ENCODE measurements at regions not wholly inside any gene's neighbourhood (a gene's known extent, or its start where the extent isn't known, plus 50 kb on each side); places are given as distances from the start of the nearest gene placed in this dataset.

DNA sequence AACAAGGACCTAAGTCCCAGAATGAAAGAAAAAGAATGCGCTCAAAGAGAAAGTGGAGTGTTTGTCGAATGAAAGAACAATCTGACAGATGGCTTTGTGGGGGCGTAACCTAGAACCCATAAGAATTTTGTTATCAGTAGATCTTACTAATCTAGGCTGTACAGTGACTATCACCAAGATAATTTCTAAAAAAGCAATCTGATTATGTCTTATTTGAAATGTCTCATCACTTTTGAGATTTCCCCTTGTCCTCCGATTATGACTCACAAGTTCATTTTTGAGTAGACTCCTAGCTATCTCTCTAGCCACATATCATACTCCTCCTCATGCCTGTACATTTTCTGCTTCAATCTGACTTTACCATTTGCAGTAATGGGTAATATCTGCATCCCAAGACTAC is 135.6 kb upstream of the SMARCA2 start:
- no peaks in the 10 kb centered on the region for H3K4me1 ChIP-seq
- H3K27me3 ChIP-seq: no peaks in the 10 kb centered on the region
- no peak overlapping the region for H3K27ac ChIP-seq
- WGBS, 2 donors (ENCODE audit: low coverage in 1 of 2): 73 to 82% methylated on average over 4 of the region's 4 CpGs
- no peaks in the 10 kb centered on the region for H3K36me3 ChIP-seq
- H3K9me3 ChIP-seq: no peaks in the 10 kb centered on the region
- in situ Hi-C loops (cut with MboI; ENCODE audit: low pct_ligation_motif_present in 1 of 4, low pct_unique_long_range_greater_than_20kb in 1 of 4, low sequenced_read_pairs in 3 of 4): no loop called here
- DNase-seq: no peak
- no peak for TF ChIP-seq EP300 (IDR thresholded peaks at IDR 0.05; ENCODE audit: low read depth)
- TF ChIP-seq POLR2AphosphoS5 (IDR thresholded peaks at IDR 0.05): no peak
- TF ChIP-seq CTCF (IDR thresholded peaks at IDR 0.05): no peak
- TF ChIP-seq POLR2A (IDR thresholded peaks at IDR 0.05): no peak
- intact Hi-C loops (cut with DNase I; ENCODE audit: low total_unique reads): no loop called here
- H3K4me3 ChIP-seq: no peak overlapping the region

GRCh38 chr9:1880038-1880565 is 135.0 kb upstream of the SMARCA2 start:
- Histone ChIP-seq H3K4me3 (no peak overlapping the region), H3K27ac (no peak overlapping the region), H3K36me3 (no peaks in the 10 kb centered on the region), H3K27me3 (no peaks in the 10 kb centered on the region), H3K4me1 (no peaks in the 10 kb centered on the region), H3K9me3 (no peaks in the 10 kb centered on the region)
- in situ Hi-C loops (cut with MboI; ENCODE audit: low pct_ligation_motif_present in 1 of 4, low pct_unique_long_range_greater_than_20kb in 1 of 4, low sequenced_read_pairs in 3 of 4) (no loop called here), intact Hi-C loops (cut with DNase I; ENCODE audit: low total_unique reads) (no loop called here)
- no peak for TF ChIP-seq CTCF (IDR thresholded peaks at IDR 0.05)
- no peak for TF ChIP-seq POLR2AphosphoS5 (IDR thresholded peaks at IDR 0.05)
- TF ChIP-seq POLR2A (IDR thresholded peaks at IDR 0.05): no peak
- no peak for TF ChIP-seq EP300 (IDR thresholded peaks at IDR 0.05; ENCODE audit: low read depth)
- WGBS, 2 donors (ENCODE audit: low coverage in 1 of 2): 65 to 75% methylated on average over 2 to 4 of the region's 4 CpGs
- no peak for DNase-seq

DNA sequence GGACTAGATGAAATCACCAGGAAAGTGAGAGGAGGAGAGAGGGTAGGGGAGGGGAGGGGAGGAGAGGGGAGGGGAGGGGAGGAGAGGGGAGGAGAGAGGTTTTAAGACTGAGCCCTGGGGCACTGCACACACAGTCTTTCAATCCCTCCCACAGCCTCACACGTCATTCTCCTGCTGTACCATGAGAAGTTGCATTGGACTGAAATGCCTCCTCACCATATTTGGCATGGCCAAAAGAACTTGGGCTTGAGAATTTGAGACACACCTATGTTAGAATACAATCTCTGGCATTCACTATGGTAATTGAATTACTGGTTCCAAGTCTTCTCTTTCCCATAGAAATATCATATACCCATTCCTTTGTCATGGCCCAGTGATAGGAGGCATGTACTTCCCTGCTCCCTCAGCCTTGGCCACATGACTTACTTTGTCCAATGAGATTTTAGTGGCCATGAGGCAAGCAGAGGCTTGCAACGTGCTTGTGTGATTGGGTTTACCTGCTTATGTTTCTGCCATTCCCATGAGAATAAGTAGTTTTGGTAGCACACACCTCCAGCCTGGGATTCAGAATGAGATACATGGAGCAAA is 133.3 kb upstream of the SMARCA2 start:
- Histone ChIP-seq H3K9me3 (no peaks in the 10 kb centered on the region), H3K36me3 (no peaks in the 10 kb centered on the region), H3K27ac (no peak overlapping the region), H3K4me3 (no peak overlapping the region), H3K4me1 (no peaks in the 10 kb centered on the region), H3K27me3 (no peaks in the 10 kb centered on the region)
- intact Hi-C loops (cut with DNase I; ENCODE audit: low total_unique reads) (no loop called here), in situ Hi-C loops (cut with MboI; ENCODE audit: low pct_ligation_motif_present in 1 of 4, low pct_unique_long_range_greater_than_20kb in 1 of 4, low sequenced_read_pairs in 3 of 4) (no loop called here)
- no peak for TF ChIP-seq POLR2AphosphoS5 (IDR thresholded peaks at IDR 0.05)
- no peak for TF ChIP-seq CTCF (IDR thresholded peaks at IDR 0.05)
- TF ChIP-seq POLR2A (IDR thresholded peaks at IDR 0.05): no peak
- no peak for TF ChIP-seq EP300 (IDR thresholded peaks at IDR 0.05; ENCODE audit: low read depth)
- no peak for DNase-seq
- WGBS, 2 donors (ENCODE audit: low coverage in 1 of 2): 53% methylated on average over 2 of the region's 2 CpGs; no CpG with 5 or more reads in 1 of the 2 donors

- intact Hi-C loops (cut with DNase I; ENCODE audit: low total_unique reads): no loop called here
- H3K4me3 ChIP-seq: no peak overlapping the region
- in situ Hi-C loops (cut with MboI; ENCODE audit: low pct_ligation_motif_present in 1 of 4, low pct_unique_long_range_greater_than_20kb in 1 of 4, low sequenced_read_pairs in 3 of 4): no loop called here
- no peaks in the 10 kb centered on the region for H3K9me3 ChIP-seq
- H3K27ac ChIP-seq: no peak overlapping the region
- no peaks in the 10 kb centered on the region for H3K36me3 ChIP-seq
- TF ChIP-seq CTCF (IDR thresholded peaks at IDR 0.05): no peak
- no peak for TF ChIP-seq POLR2AphosphoS5 (IDR thresholded peaks at IDR 0.05)
- no peak for TF ChIP-seq EP300 (IDR thresholded peaks at IDR 0.05; ENCODE audit: low read depth)
- TF ChIP-seq POLR2A (IDR thresholded peaks at IDR 0.05): no peak
- no peak for DNase-seq
- no peaks in the 10 kb centered on the region for H3K27me3 ChIP-seq
- 53 to 66% methylated on average over 4 of the region's 4 CpGs for WGBS, 2 donors (ENCODE audit: low coverage in 1 of 2)
- no peaks in the 10 kb centered on the region for H3K4me1 ChIP-seq
Observed at GRCh38 chr9:1882711-1883403, 132.3 kb upstream of the SMARCA2 start.

All from transverse colon (tissue), 4 donors.